ENCODE measurements at regions not wholly inside any gene's neighbourhood (a gene's known extent, or its start where the extent isn't known, plus 50 kb on each side); places are given as distances from the start of the nearest gene placed in this dataset.

GRCh38 chr21:24910591-24910990 lies 696.7 kb downstream of the MRPL39 start:
- TF ChIP-seq CTCF (IDR thresholded peaks at IDR 0.05) (no peak), POLR2A (IDR thresholded peaks at IDR 0.05) (no peak)

Data from lower leg skin (tissue), 3 donors.